ENCODE measurements at regions not wholly inside any gene's neighbourhood (a gene's known extent, or its start where the extent isn't known, plus 50 kb on each side); places are given as distances from the start of the nearest gene placed in this dataset.
"Not testable (repeated sequence)": the region's sequence is repeated elsewhere in the genome, so short reads cannot be mapped to it uniquely, and the experiment has no call there.

GRCh38 chr4:96407225-96407624, 567.3 kb downstream of the PDHA2 start:
- H3K27ac Mint-ChIP-seq = no peak overlapping the region
- no peaks in the 10 kb centered on the region for H3K4me1 Mint-ChIP-seq
- H3K4me3 Mint-ChIP-seq = no peak overlapping the region
- CTCF ChIA-PET = no interaction called here
- Histone ChIP-seq H3K9me3 (ENCODE audit: control insufficient read depth in 2 of 3, low read length in 3 of 3) (no peaks in the 10 kb centered on the region), H3K36me3 (ENCODE audit: control insufficient read depth in 2 of 3, insufficient read depth in 3 of 3, low read length in 3 of 3) (no peaks in the 10 kb centered on the region), H3K27me3 (ENCODE audit: control insufficient read depth in 2 of 2, insufficient read depth in 2 of 2, low read length in 2 of 2) (no peaks in the 10 kb centered on the region), H3K4me3 (ENCODE audit: low read length) (no peak overlapping the region), H3K27ac (ENCODE audit: low read depth, low read length) (no peak overlapping the region), H3K4me1 (ENCODE audit: control insufficient read depth in 2 of 2, insufficient read depth in 2 of 2, low read length in 2 of 2) (no peaks in the 10 kb centered on the region)
- DNase-seq = no peak
- peaks cover 0 to 14% (median 4%) of the 10 kb centered on the region in 11 donors for H3K9me3 Mint-ChIP-seq
- no peaks in the 10 kb centered on the region for H3K27me3 Mint-ChIP-seq
- POLR2A ChIA-PET = no interaction called here
- no peak for ATAC-seq
- H3K36me3 Mint-ChIP-seq = no peaks in the 10 kb centered on the region
- intact Hi-C loops (cut with micrococcal nuclease) = no loop called here

- Mint-ChIP-seq H3K27ac (no peak overlapping the region), H3K27me3 (no peaks in the 10 kb centered on the region), H3K36me3 (no peaks in the 10 kb centered on the region), H3K4me1 (no peaks in the 10 kb centered on the region), H3K4me3 (no peak overlapping the region), H3K9me3 (peaks cover 0 to 14% (median 4%) of the 10 kb centered on the region in 11 donors)
- POLR2A ChIA-PET = no interaction called here
- no peaks in the 10 kb centered on the region for H3K27me3 ChIP-seq (ENCODE audit: control insufficient read depth in 2 of 2, insufficient read depth in 2 of 2, low read length in 2 of 2)
- CTCF ChIA-PET = no interaction called here
- no peaks in the 10 kb centered on the region for H3K4me1 ChIP-seq (ENCODE audit: control insufficient read depth in 2 of 2, insufficient read depth in 2 of 2, low read length in 2 of 2)
- ATAC-seq (no peak), DNase-seq (no peak)
- H3K4me3 ChIP-seq (ENCODE audit: low read length) = no peak overlapping the region
- H3K9me3 ChIP-seq (ENCODE audit: control insufficient read depth in 2 of 3, low read length in 3 of 3) = no peaks in the 10 kb centered on the region
- intact Hi-C loops (cut with micrococcal nuclease) = no loop called here
- no peak overlapping the region for H3K27ac ChIP-seq (ENCODE audit: low read depth, low read length)
- H3K36me3 ChIP-seq (ENCODE audit: control insufficient read depth in 2 of 3, insufficient read depth in 3 of 3, low read length in 3 of 3) = no peaks in the 10 kb centered on the region
Measured at GRCh38 chr4:96407738-96408463, 568.0 kb downstream of the PDHA2 start.

- H3K27ac ChIP-seq (ENCODE audit: low read depth, low read length); H3K4me1 Mint-ChIP-seq; H3K36me3 Mint-ChIP-seq; H3K27me3 Mint-ChIP-seq; POLR2A ChIA-PET; DNase-seq; intact Hi-C loops (cut with micrococcal nuclease); H3K36me3 ChIP-seq (ENCODE audit: control insufficient read depth in 2 of 3, insufficient read depth in 3 of 3, low read length in 3 of 3); ATAC-seq; H3K4me3 Mint-ChIP-seq; H3K27me3 ChIP-seq (ENCODE audit: control insufficient read depth in 2 of 2, insufficient read depth in 2 of 2, low read length in 2 of 2); H3K27ac Mint-ChIP-seq; CTCF ChIA-PET; H3K4me3 ChIP-seq (ENCODE audit: low read length); H3K9me3 ChIP-seq (ENCODE audit: control insufficient read depth in 2 of 3, low read length in 3 of 3); H3K4me1 ChIP-seq (ENCODE audit: control insufficient read depth in 2 of 2, insufficient read depth in 2 of 2, low read length in 2 of 2); H3K9me3 Mint-ChIP-seq: not testable (repeated sequence)
Measured at GRCh38 chr4:96414853-96415252, 575.0 kb downstream of the PDHA2 start.

DNA sequence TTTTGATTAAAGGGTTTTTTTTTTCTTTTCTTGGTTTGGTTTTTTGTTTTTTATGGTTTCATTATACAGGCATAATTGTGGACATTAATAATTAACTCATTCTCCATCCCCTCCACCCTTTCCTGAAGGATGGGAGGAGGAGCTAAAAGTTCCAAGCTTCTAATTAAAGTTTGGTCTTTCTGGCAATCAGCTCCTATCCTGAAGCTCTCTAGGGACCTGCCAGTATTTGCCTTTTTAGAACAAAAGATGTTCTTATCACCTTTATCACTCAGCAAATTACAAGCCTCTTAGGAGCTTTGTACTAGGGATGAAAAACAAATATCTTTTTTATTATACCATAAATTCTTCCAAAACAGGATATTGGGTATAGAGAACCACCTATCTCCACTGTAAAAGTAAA, 589.8 kb downstream of the PDHA2 start:
- no peak overlapping the region for H3K4me3 ChIP-seq (ENCODE audit: low read length)
- no peak for DNase-seq
- no peak overlapping the region for H3K27ac ChIP-seq (ENCODE audit: low read depth, low read length)
- Mint-ChIP-seq H3K27me3 (no peaks in the 10 kb centered on the region), H3K4me1 (no peaks in the 10 kb centered on the region), H3K36me3 (no peaks in the 10 kb centered on the region), H3K4me3 (no peak overlapping the region), H3K9me3 (peaks cover 0 to 5% (median 1%) of the 10 kb centered on the region in 11 donors), H3K27ac (no peak overlapping the region)
- ATAC-seq = no peak
- no peaks in the 10 kb centered on the region for H3K9me3 ChIP-seq (ENCODE audit: control insufficient read depth in 2 of 3, low read length in 3 of 3)
- ChIA-PET CTCF (no interaction called here), POLR2A (no interaction called here)
- intact Hi-C loops (cut with micrococcal nuclease) = no loop called here
- no peaks in the 10 kb centered on the region for H3K36me3 ChIP-seq (ENCODE audit: control insufficient read depth in 2 of 3, insufficient read depth in 3 of 3, low read length in 3 of 3)
- no peaks in the 10 kb centered on the region for H3K27me3 ChIP-seq (ENCODE audit: control insufficient read depth in 2 of 2, insufficient read depth in 2 of 2, low read length in 2 of 2)
- no peaks in the 10 kb centered on the region for H3K4me1 ChIP-seq (ENCODE audit: control insufficient read depth in 2 of 2, insufficient read depth in 2 of 2, low read length in 2 of 2)

- H3K36me3 Mint-ChIP-seq = no peaks in the 10 kb centered on the region
- peaks cover 0 to 5% (median 0%) of the 10 kb centered on the region in 11 donors for H3K9me3 Mint-ChIP-seq
- no peak overlapping the region for H3K27ac ChIP-seq (ENCODE audit: low read depth, low read length)
- no peaks in the 10 kb centered on the region for H3K4me1 ChIP-seq (ENCODE audit: control insufficient read depth in 2 of 2, insufficient read depth in 2 of 2, low read length in 2 of 2)
- no peaks in the 10 kb centered on the region for H3K9me3 ChIP-seq (ENCODE audit: control insufficient read depth in 2 of 3, low read length in 3 of 3)
- no peak overlapping the region for H3K27ac Mint-ChIP-seq
- DNase-seq (no peak), ATAC-seq (no peak)
- H3K36me3 ChIP-seq (ENCODE audit: control insufficient read depth in 2 of 3, insufficient read depth in 3 of 3, low read length in 3 of 3) = no peaks in the 10 kb centered on the region
- H3K27me3 ChIP-seq (ENCODE audit: control insufficient read depth in 2 of 2, insufficient read depth in 2 of 2, low read length in 2 of 2) = no peaks in the 10 kb centered on the region
- POLR2A ChIA-PET = no interaction called here
- no peaks in the 10 kb centered on the region for H3K4me1 Mint-ChIP-seq
- CTCF ChIA-PET = no interaction called here
- no peak overlapping the region for H3K4me3 ChIP-seq (ENCODE audit: low read length)
- intact Hi-C loops (cut with micrococcal nuclease) = no loop called here
- H3K4me3 Mint-ChIP-seq = no peak overlapping the region
- H3K27me3 Mint-ChIP-seq = no peaks in the 10 kb centered on the region
Measured at GRCh38 chr4:96431094-96431493, 591.2 kb downstream of the PDHA2 start.

GRCh38 chr4:96448315-96448872, 608.5 kb downstream of the PDHA2 start:
- CTCF ChIA-PET = no interaction called here
- intact Hi-C loops (cut with micrococcal nuclease) = no loop called here
- Mint-ChIP-seq H3K9me3 (peaks cover 9 to 48% (median 24%) of the 10 kb centered on the region in 11 donors), H3K36me3 (peaks cover 0 to 5% (median 0%) of the 10 kb centered on the region in 5 donors), H3K27me3 (no peaks in the 10 kb centered on the region), H3K4me1 (no peaks in the 10 kb centered on the region), H3K4me3 (no peak overlapping the region), H3K27ac (no peak overlapping the region)
- DNase-seq (no peak), ATAC-seq (no peak)
- Histone ChIP-seq H3K4me3 (ENCODE audit: low read length) (no peak overlapping the region), H3K27me3 (ENCODE audit: control insufficient read depth in 2 of 2, insufficient read depth in 2 of 2, low read length in 2 of 2) (no peaks in the 10 kb centered on the region), H3K27ac (ENCODE audit: low read depth, low read length) (no peak overlapping the region), H3K36me3 (ENCODE audit: control insufficient read depth in 2 of 3, insufficient read depth in 3 of 3, low read length in 3 of 3) (no peaks in the 10 kb centered on the region), H3K4me1 (ENCODE audit: control insufficient read depth in 2 of 2, insufficient read depth in 2 of 2, low read length in 2 of 2) (no peaks in the 10 kb centered on the region), H3K9me3 (ENCODE audit: control insufficient read depth in 2 of 3, low read length in 3 of 3) (peaks cover 0 to 12% (median 0%) of the 10 kb centered on the region in 3 experiments)
- POLR2A ChIA-PET = no interaction called here

DNA sequence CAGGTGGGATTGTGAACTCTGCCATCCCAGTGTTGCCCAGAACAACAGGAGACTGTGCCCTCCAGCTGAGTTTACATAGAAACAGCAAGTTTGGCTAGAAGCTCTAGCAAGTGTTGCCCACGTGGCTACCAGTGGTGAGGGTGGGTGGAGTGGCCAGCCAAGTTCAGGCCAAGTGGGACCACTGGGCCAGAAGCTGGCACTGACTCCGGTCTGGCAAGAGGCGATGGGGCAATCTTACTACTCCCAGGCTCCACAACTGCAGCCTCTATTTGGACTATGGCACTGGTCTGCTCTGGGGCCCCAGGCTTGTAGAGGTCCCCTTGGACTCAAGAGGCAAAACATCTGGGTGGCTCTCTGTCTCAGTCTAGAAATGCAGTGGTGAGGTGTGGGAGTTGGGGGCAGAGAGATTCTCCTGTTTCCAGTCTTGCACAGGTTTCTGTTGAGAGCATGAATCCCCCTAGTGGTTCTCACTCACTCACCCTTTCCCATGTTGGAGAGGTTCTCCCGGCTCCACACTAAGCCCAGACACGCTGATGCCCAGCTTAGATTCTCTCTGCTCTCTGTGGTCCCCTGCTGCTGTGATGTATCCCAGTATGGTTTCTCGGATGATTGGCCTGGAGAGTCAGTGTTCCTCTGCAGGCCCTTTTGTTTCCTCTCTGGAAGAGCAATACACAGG, 615.3 kb downstream of the PDHA2 start:
- ATAC-seq = no peak
- peaks cover 0 to 5% (median 0%) of the 10 kb centered on the region in 3 experiments for H3K9me3 ChIP-seq (ENCODE audit: control insufficient read depth in 2 of 3, low read length in 3 of 3)
- H3K27me3 ChIP-seq (ENCODE audit: control insufficient read depth in 2 of 2, insufficient read depth in 2 of 2, low read length in 2 of 2) = no peaks in the 10 kb centered on the region
- no peak for DNase-seq
- Mint-ChIP-seq H3K36me3 (no peaks in the 10 kb centered on the region), H3K9me3 (peaks cover 0 to 25% (median 5%) of the 10 kb centered on the region in 11 donors), H3K4me1 (no peaks in the 10 kb centered on the region), H3K27ac (no peak overlapping the region), H3K27me3 (no peaks in the 10 kb centered on the region), H3K4me3 (no peak overlapping the region)
- no peak overlapping the region for H3K27ac ChIP-seq (ENCODE audit: low read depth, low read length)
- H3K4me3 ChIP-seq (ENCODE audit: low read length) = no peak overlapping the region
- CTCF ChIA-PET = no interaction called here
- no peaks in the 10 kb centered on the region for H3K4me1 ChIP-seq (ENCODE audit: control insufficient read depth in 2 of 2, insufficient read depth in 2 of 2, low read length in 2 of 2)
- no peaks in the 10 kb centered on the region for H3K36me3 ChIP-seq (ENCODE audit: control insufficient read depth in 2 of 3, insufficient read depth in 3 of 3, low read length in 3 of 3)
- intact Hi-C loops (cut with micrococcal nuclease) = no loop called here
- POLR2A ChIA-PET = no interaction called here

Measured in naive thymus-derived CD4-positive, alpha-beta T cell (primary cell).